Uterus (tissue), 3 donors: ENCODE measurements at regions not wholly inside any gene's neighbourhood (a gene's known extent, or its start where the extent isn't known, plus 50 kb on each side); places are given as distances from the start of the nearest gene placed in this dataset.

ENCODE experiments used
- DNase-seq, 2 donors: peaks; one replicate each; pipeline ENCODE4 v3.0.0-alpha.2; 2019 to 2020
- H3K27ac ChIP-seq, 2 donors: fragments of 200-600 bp; sonication (generic); 1 replicate in 1 of 2; 2 replicates in 1 of 2; pipeline ENCODE4 v1.5.1; 2016 to 2018
- H3K27me3 ChIP-seq, 2 donors: fragments of 200-600 bp; sonication (generic); one replicate each; pipeline ENCODE4 v1.5.1; 2018 to 2019; ENCODE audit warnings: control low read depth in 1 of 2
- H3K36me3 ChIP-seq, 2 donors: fragments of 200-600 bp; sonication (generic); one replicate each; pipeline ENCODE4 v1.5.1; 2019; ENCODE audit warnings: control low read depth in 1 of 2
- H3K4me1 ChIP-seq, 2 donors: fragments of 200-600 bp; sonication (generic); one replicate each; pipeline ENCODE4 v1.5.1; 2018 to 2019; ENCODE audit warnings: control low read depth in 1 of 2
- H3K4me3 ChIP-seq, 2 donors: fragments of 200-600 bp; sonication (generic); 1 replicate in 1 of 2; 2 replicates in 1 of 2; pipeline ENCODE4 v1.5.1; 2018 to 2019; ENCODE audit warnings: mild to moderate bottlenecking in 1 of 2
- H3K9me3 ChIP-seq, 2 donors: fragments of 200-600 bp; sonication (generic); one replicate each; pipeline ENCODE4 v1.5.1; 2019; ENCODE audit warnings: control low read depth in 1 of 2
- CTCF ChIP-seq, 4 experiments: fragments of 200-600 bp in 2 of 4; fragments of 450-650 bp in 2 of 4; sonication (generic) in 2 of 4; IDR thresholded peaks; one replicate each; pipeline ENCODE4 v1.5.1; 2016 to 2019; ENCODE audit warnings: antibody characterized with exemption in 4 of 4, mild to moderate bottlenecking in 2 of 4, moderate library complexity in 1 of 4
- POLR2A ChIP-seq, 2 donors: fragments of 450-650 bp; IDR thresholded peaks; one replicate each; pipeline ENCODE4 v1.6.1; 2016; ENCODE audit warnings: antibody characterized with exemption in 2 of 2, mild to moderate bottlenecking in 1 of 2, moderate library complexity in 1 of 2
- intact Hi-C: fragments of 100-400 bp; cut with DNase I; formaldehyde crosslinking; loops from one replicate; pipeline ENCODE4 v1.15.1; 2023; ENCODE audit warnings: low total_unique reads
- donor health status: DM: yes; HTN: yes; CAD: no.

- H3K36me3 ChIP-seq, result no peaks in the 10 kb centered on the region
- no peak for DNase-seq
- TF ChIP-seq POLR2A (IDR thresholded peaks at IDR 0.05), result no peak
- no peak for TF ChIP-seq CTCF (IDR thresholded peaks at IDR 0.05)
- H3K27me3 ChIP-seq, result no peaks in the 10 kb centered on the region
- no peak overlapping the region for H3K27ac ChIP-seq
- H3K9me3 ChIP-seq, result no peaks in the 10 kb centered on the region
- intact Hi-C loops, result no loop called here
- H3K4me1 ChIP-seq, result no peaks in the 10 kb centered on the region
- H3K4me3 ChIP-seq, result no peak overlapping the region
Measured at GRCh38 chr16:72401084-72401361, 229.1 kb upstream of the PMFBP1 start.

- intact Hi-C loops, result no loop called here
- no peak overlapping the region for H3K27ac ChIP-seq
- no peak for DNase-seq
- no peak for TF ChIP-seq POLR2A (IDR thresholded peaks at IDR 0.05)
- peak in 3 of 4 experiments; percentile 39 to 41 (median 41) for TF ChIP-seq CTCF (IDR thresholded peaks at IDR 0.05)
- no peaks in the 10 kb centered on the region for H3K9me3 ChIP-seq
- H3K4me1 ChIP-seq, result no peaks in the 10 kb centered on the region
- H3K4me3 ChIP-seq, result no peak overlapping the region
- H3K36me3 ChIP-seq, result no peaks in the 10 kb centered on the region
- no peaks in the 10 kb centered on the region for H3K27me3 ChIP-seq
Measured at GRCh38 chr16:72400257-72401083, 228.5 kb upstream of the PMFBP1 start.

- no peaks in the 10 kb centered on the region for H3K36me3 ChIP-seq
- no peaks in the 10 kb centered on the region for H3K27me3 ChIP-seq
- no peak overlapping the region for H3K4me3 ChIP-seq
- DNase-seq, result no peak
- no peaks in the 10 kb centered on the region for H3K9me3 ChIP-seq
- intact Hi-C loops, result no loop called here
- no peaks in the 10 kb centered on the region for H3K4me1 ChIP-seq
- TF ChIP-seq CTCF (IDR thresholded peaks at IDR 0.05) (no peak), POLR2A (IDR thresholded peaks at IDR 0.05) (no peak)
- no peak overlapping the region for H3K27ac ChIP-seq
Measured at GRCh38 chr16:72399811-72400210, 227.9 kb upstream of the PMFBP1 start.

DNA sequence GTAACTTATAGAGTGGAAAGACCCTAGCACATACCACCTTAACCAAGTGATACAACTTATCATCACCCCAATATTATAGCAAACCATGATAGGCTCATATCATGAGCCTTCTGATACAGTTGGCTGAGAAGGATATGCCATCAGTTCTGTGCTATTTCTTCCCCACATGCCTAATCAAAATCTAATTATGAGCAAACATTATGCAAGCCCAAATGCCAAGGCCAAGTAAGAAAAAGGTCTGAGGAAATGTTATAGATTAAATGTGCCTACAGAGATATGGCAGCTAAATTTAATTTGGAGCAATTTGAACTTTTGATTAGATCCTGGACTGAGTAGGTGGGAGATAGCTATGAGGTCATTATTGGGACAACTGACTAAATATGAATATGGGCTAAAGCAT, 225.9 kb upstream of the PMFBP1 start:
- intact Hi-C loops, result no loop called here
- H3K27ac ChIP-seq, result no peak overlapping the region
- H3K9me3 ChIP-seq, result no peaks in the 10 kb centered on the region
- no peaks in the 10 kb centered on the region for H3K4me1 ChIP-seq
- DNase-seq, result no peak
- H3K27me3 ChIP-seq, result no peaks in the 10 kb centered on the region
- H3K36me3 ChIP-seq, result no peaks in the 10 kb centered on the region
- H3K4me3 ChIP-seq, result no peak overlapping the region
- TF ChIP-seq POLR2A (IDR thresholded peaks at IDR 0.05) (no peak), CTCF (IDR thresholded peaks at IDR 0.05) (no peak)

DNA sequence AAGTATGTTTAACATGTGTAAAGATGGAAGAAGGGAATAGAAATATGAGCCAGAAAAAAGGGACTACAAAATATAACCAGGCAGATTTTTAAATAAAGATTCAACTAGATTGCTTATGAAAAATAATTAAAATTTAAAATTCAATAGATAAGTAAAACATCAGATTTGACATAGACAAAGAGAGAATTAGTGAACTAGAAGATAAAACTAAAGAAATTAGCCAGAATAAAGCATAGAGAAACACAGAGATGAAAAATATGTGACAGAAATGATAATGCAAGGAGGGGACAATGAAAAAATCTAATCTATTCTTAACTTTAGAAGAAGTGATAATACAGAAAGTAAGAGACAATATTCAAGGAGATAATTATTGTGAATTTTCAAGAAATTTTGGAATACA, 222.6 kb upstream of the PMFBP1 start:
- Histone ChIP-seq H3K9me3 (no peaks in the 10 kb centered on the region), H3K27me3 (no peaks in the 10 kb centered on the region), H3K27ac (no peak overlapping the region), H3K4me1 (no peaks in the 10 kb centered on the region), H3K4me3 (no peak overlapping the region), H3K36me3 (no peaks in the 10 kb centered on the region)
- no peak for TF ChIP-seq CTCF (IDR thresholded peaks at IDR 0.05)
- no peak for TF ChIP-seq POLR2A (IDR thresholded peaks at IDR 0.05)
- intact Hi-C loops, result no loop called here
- DNase-seq, result no peak
